ENCODE measurements at regions not wholly inside any gene's neighbourhood (a gene's known extent, or its start where the extent isn't known, plus 50 kb on each side); places are given as distances from the start of the nearest gene placed in this dataset.

- ATAC-seq (ENCODE audit: low read depth) (no peak), DNase-seq (ENCODE audit: low spot score in 2 of 2) (no peak)
- Mint-ChIP-seq H3K9me3 (no peaks in the 10 kb centered on the region), H3K36me3 (no peaks in the 10 kb centered on the region), H3K27me3 (no peaks in the 10 kb centered on the region), H3K4me3 (no peak overlapping the region), H3K27ac (no peak overlapping the region), H3K4me1 (peaks cover 6% of the 10 kb centered on the region)
Measured at GRCh38 chr1:240691909-240692705, 80.2 kb upstream of the GREM2 start.

- Mint-ChIP-seq H3K4me3 (no peak overlapping the region), H3K27ac (no peak overlapping the region), H3K36me3 (no peaks in the 10 kb centered on the region), H3K9me3 (no peaks in the 10 kb centered on the region), H3K27me3 (no peaks in the 10 kb centered on the region), H3K4me1 (peaks cover 6% of the 10 kb centered on the region)
- ATAC-seq (ENCODE audit: low read depth) (no peak), DNase-seq (ENCODE audit: low spot score in 2 of 2) (no peak)
Measured at GRCh38 chr1:240691501-240691900, 79.5 kb upstream of the GREM2 start.

- no peak overlapping the region for H3K4me3 Mint-ChIP-seq
- H3K4me1 Mint-ChIP-seq: peaks cover 6% of the 10 kb centered on the region
- H3K27me3 Mint-ChIP-seq: no peaks in the 10 kb centered on the region
- H3K27ac Mint-ChIP-seq: peak overlapping the region; percentile 13
- ATAC-seq (ENCODE audit: low read depth) (peak; percentile 53), DNase-seq (ENCODE audit: low spot score in 2 of 2) (no peak)
- peaks cover under 1% of the 10 kb centered on the region for H3K9me3 Mint-ChIP-seq
- H3K36me3 Mint-ChIP-seq: no peaks in the 10 kb centered on the region
Measured at GRCh38 chr1:240687820-240688219, 75.9 kb upstream of the GREM2 start.

- ATAC-seq (ENCODE audit: low read depth) (no peak), DNase-seq (ENCODE audit: low spot score in 2 of 2) (no peak)
- H3K27ac Mint-ChIP-seq: no peak overlapping the region
- no peaks in the 10 kb centered on the region for H3K36me3 Mint-ChIP-seq
- no peaks in the 10 kb centered on the region for H3K27me3 Mint-ChIP-seq
- peaks cover 6% of the 10 kb centered on the region for H3K4me1 Mint-ChIP-seq
- no peak overlapping the region for H3K4me3 Mint-ChIP-seq
- peaks cover 5% of the 10 kb centered on the region for H3K9me3 Mint-ChIP-seq
Measured at GRCh38 chr1:240683576-240683975, 71.6 kb upstream of the GREM2 start.

GRCh38 chr1:240682859-240683242, 70.9 kb upstream of the GREM2 start:
- Mint-ChIP-seq H3K27ac (no peak overlapping the region), H3K27me3 (no peaks in the 10 kb centered on the region), H3K36me3 (no peaks in the 10 kb centered on the region), H3K4me1 (peaks cover 5% of the 10 kb centered on the region), H3K9me3 (peaks cover 5% of the 10 kb centered on the region), H3K4me3 (no peak overlapping the region)
- ATAC-seq (ENCODE audit: low read depth) (no peak), DNase-seq (ENCODE audit: low spot score in 2 of 2) (no peak)

- H3K4me3 Mint-ChIP-seq: no peak overlapping the region
- DNase-seq (ENCODE audit: low spot score in 2 of 2) (no peak), ATAC-seq (ENCODE audit: low read depth) (no peak)
- peaks cover under 1% of the 10 kb centered on the region for H3K4me1 Mint-ChIP-seq
- H3K36me3 Mint-ChIP-seq: no peaks in the 10 kb centered on the region
- no peaks in the 10 kb centered on the region for H3K27me3 Mint-ChIP-seq
- no peak overlapping the region for H3K27ac Mint-ChIP-seq
- peaks cover 5% of the 10 kb centered on the region for H3K9me3 Mint-ChIP-seq
Measured at GRCh38 chr1:240682166-240682858, 70.4 kb upstream of the GREM2 start.

GRCh38 chr1:240672132-240672811, 60.3 kb upstream of the GREM2 start:
- H3K36me3 Mint-ChIP-seq: no peaks in the 10 kb centered on the region
- DNase-seq (ENCODE audit: low spot score in 2 of 2) (no peak), ATAC-seq (ENCODE audit: low read depth) (no peak)
- no peaks in the 10 kb centered on the region for H3K4me1 Mint-ChIP-seq
- peaks cover 5% of the 10 kb centered on the region for H3K9me3 Mint-ChIP-seq
- H3K27ac Mint-ChIP-seq: no peak overlapping the region
- H3K27me3 Mint-ChIP-seq: peaks cover 5% of the 10 kb centered on the region
- no peak overlapping the region for H3K4me3 Mint-ChIP-seq

- H3K4me3 Mint-ChIP-seq: no peak overlapping the region
Measured at GRCh38 chr1:240667351-240667750, 55.4 kb upstream of the GREM2 start.

GRCh38 chr1:240666568-240667198, 54.7 kb upstream of the GREM2 start:
- H3K4me3 Mint-ChIP-seq: no peak overlapping the region
- H3K27me3 Mint-ChIP-seq: peaks cover 3% of the 10 kb centered on the region
- ATAC-seq (ENCODE audit: low read depth): no peak
- no peaks in the 10 kb centered on the region for H3K36me3 Mint-ChIP-seq
- H3K27ac Mint-ChIP-seq: no peak overlapping the region
- DNase-seq (ENCODE audit: low spot score in 2 of 2): no peak
- peaks cover 2% of the 10 kb centered on the region for H3K4me1 Mint-ChIP-seq
- peaks cover 3% of the 10 kb centered on the region for H3K9me3 Mint-ChIP-seq

More at GRCh38 chr1:240667351-240667750, 55.4 kb upstream of the GREM2 start:
- ATAC-seq (ENCODE audit: low read depth) (no peak), DNase-seq (ENCODE audit: low spot score in 2 of 2) (no peak)
- peaks cover 3% of the 10 kb centered on the region for H3K27me3 Mint-ChIP-seq
- H3K9me3 Mint-ChIP-seq: peaks cover 3% of the 10 kb centered on the region
- H3K27ac Mint-ChIP-seq: no peak overlapping the region
- H3K4me1 Mint-ChIP-seq: peaks cover 2% of the 10 kb centered on the region
- H3K36me3 Mint-ChIP-seq: no peaks in the 10 kb centered on the region

- no peak overlapping the region for H3K27ac Mint-ChIP-seq
- DNase-seq (ENCODE audit: low spot score in 2 of 2): no peak
Measured at GRCh38 chr1:240663169-240663879, 51.4 kb upstream of the GREM2 start.

More at GRCh38 chr1:240663169-240663879, 51.4 kb upstream of the GREM2 start:
- Mint-ChIP-seq H3K9me3 (peaks cover 5% of the 10 kb centered on the region), H3K4me1 (peaks cover 2% of the 10 kb centered on the region), H3K27me3 (peaks cover 3% of the 10 kb centered on the region), H3K36me3 (no peaks in the 10 kb centered on the region), H3K4me3 (no peak overlapping the region)
- no peak for ATAC-seq (ENCODE audit: low read depth)
